ENCODE measurements at regions not wholly inside any gene's neighbourhood (a gene's known extent, or its start where the extent isn't known, plus 50 kb on each side); places are given as distances from the start of the nearest gene placed in this dataset.

- Histone ChIP-seq H3K4me1 (no peaks in the 10 kb centered on the region), H3K9me3 (no peaks in the 10 kb centered on the region), H3K4me3 (no peak overlapping the region), H3K27ac (no peak overlapping the region), H3K36me3 (no peaks in the 10 kb centered on the region), H3K27me3 (no peaks in the 10 kb centered on the region)
- TF ChIP-seq CTCF (IDR thresholded peaks at IDR 0.05) (no peak), POLR2A (IDR thresholded peaks at IDR 0.05) (no peak)
- 24% methylated on average over 2 of the region's 2 CpGs for WGBS (ENCODE audit: insufficient coverage, low coverage, low lambda C conversion rate, missing lambda C conversion rate)
- intact Hi-C loops (cut with DNase I), result no loop called here
- ATAC-seq, result no peak
- DNase-seq, result no peak
Measured at GRCh38 chr9:31259824-31260223, 1124.6 kb upstream of the ACO1 start.

- H3K27ac ChIP-seq, result no peak overlapping the region
- H3K36me3 ChIP-seq, result no peaks in the 10 kb centered on the region
- no peak for ATAC-seq
- 39% methylated on average over 3 of the region's 4 CpGs for WGBS (ENCODE audit: insufficient coverage, low coverage, low lambda C conversion rate, missing lambda C conversion rate)
- H3K4me1 ChIP-seq, result no peaks in the 10 kb centered on the region
- DNase-seq, result no peak
- no peaks in the 10 kb centered on the region for H3K27me3 ChIP-seq
- intact Hi-C loops (cut with DNase I), result no loop called here
- H3K4me3 ChIP-seq, result no peak overlapping the region
- H3K9me3 ChIP-seq, result no peaks in the 10 kb centered on the region
- TF ChIP-seq CTCF (IDR thresholded peaks at IDR 0.05), result no peak
- TF ChIP-seq POLR2A (IDR thresholded peaks at IDR 0.05), result no peak
Measured at GRCh38 chr9:31272456-31273295, 1111.8 kb upstream of the ACO1 start.

GRCh38 chr9:31275419-31275818 lies 1109.0 kb upstream of the ACO1 start:
- no peak for ATAC-seq
- DNase-seq, result no peak
- TF ChIP-seq CTCF (IDR thresholded peaks at IDR 0.05) (no peak), POLR2A (IDR thresholded peaks at IDR 0.05) (no peak)
- intact Hi-C loops (cut with DNase I), result no loop called here
- Histone ChIP-seq H3K27me3 (no peaks in the 10 kb centered on the region), H3K4me1 (no peaks in the 10 kb centered on the region), H3K36me3 (no peaks in the 10 kb centered on the region), H3K27ac (no peak overlapping the region), H3K4me3 (no peak overlapping the region), H3K9me3 (no peaks in the 10 kb centered on the region)
- 16% methylated on average over 1 of the region's 1 CpG for WGBS (ENCODE audit: insufficient coverage, low coverage, low lambda C conversion rate, missing lambda C conversion rate)

GRCh38 chr9:31290731-31291130 lies 1093.7 kb upstream of the ACO1 start:
- no peaks in the 10 kb centered on the region for H3K27me3 ChIP-seq
- H3K4me3 ChIP-seq, result no peak overlapping the region
- 86% methylated on average over 2 of the region's 3 CpGs for WGBS (ENCODE audit: insufficient coverage, low coverage, low lambda C conversion rate, missing lambda C conversion rate)
- no peaks in the 10 kb centered on the region for H3K4me1 ChIP-seq
- peak in 1 of 3 donors; percentile 26 for DNase-seq
- no peak overlapping the region for H3K27ac ChIP-seq
- no peaks in the 10 kb centered on the region for H3K9me3 ChIP-seq
- H3K36me3 ChIP-seq, result no peaks in the 10 kb centered on the region
- intact Hi-C loops (cut with DNase I), result no loop called here
- ATAC-seq, result no peak
- TF ChIP-seq POLR2A (IDR thresholded peaks at IDR 0.05) (no peak), CTCF (IDR thresholded peaks at IDR 0.05) (no peak)

Measured in right lobe of liver (tissue), 6 donors.